GM13977 (cell line): ENCODE measurements at regions not wholly inside any gene's neighbourhood (a gene's known extent, or its start where the extent isn't known, plus 50 kb on each side); places are given as distances from the start of the nearest gene placed in this dataset.

ENCODE experiments used
- DNase-seq: peaks from one replicate; pipeline ENCODE4 v3.0.0; 2012; ENCODE audit warnings: low spot score
- in situ Hi-C: fragments of 300-500 bp; cut with MboI; formaldehyde crosslinking; loops from one replicate; pipeline ENCODE4 v1.12.0; 2022; ENCODE audit warnings: low sequenced_read_pairs, low pct_unique_long_range_greater_than_20kb, mixed read lengths, inconsistent platforms; ENCODE audit not compliant: unreplicated experiment
- TF ChIP-seq, protein P1 (sequence below): IDR thresholded peaks from 2 replicates; pipeline ENCODE4 v1.5.1; 2012; ENCODE audit warnings: mild to moderate bottlenecking, control low read depth; ENCODE audit not compliant: insufficient read depth; ENCODE audit errors: extremely low read depth, missing control alignments

DNA sequence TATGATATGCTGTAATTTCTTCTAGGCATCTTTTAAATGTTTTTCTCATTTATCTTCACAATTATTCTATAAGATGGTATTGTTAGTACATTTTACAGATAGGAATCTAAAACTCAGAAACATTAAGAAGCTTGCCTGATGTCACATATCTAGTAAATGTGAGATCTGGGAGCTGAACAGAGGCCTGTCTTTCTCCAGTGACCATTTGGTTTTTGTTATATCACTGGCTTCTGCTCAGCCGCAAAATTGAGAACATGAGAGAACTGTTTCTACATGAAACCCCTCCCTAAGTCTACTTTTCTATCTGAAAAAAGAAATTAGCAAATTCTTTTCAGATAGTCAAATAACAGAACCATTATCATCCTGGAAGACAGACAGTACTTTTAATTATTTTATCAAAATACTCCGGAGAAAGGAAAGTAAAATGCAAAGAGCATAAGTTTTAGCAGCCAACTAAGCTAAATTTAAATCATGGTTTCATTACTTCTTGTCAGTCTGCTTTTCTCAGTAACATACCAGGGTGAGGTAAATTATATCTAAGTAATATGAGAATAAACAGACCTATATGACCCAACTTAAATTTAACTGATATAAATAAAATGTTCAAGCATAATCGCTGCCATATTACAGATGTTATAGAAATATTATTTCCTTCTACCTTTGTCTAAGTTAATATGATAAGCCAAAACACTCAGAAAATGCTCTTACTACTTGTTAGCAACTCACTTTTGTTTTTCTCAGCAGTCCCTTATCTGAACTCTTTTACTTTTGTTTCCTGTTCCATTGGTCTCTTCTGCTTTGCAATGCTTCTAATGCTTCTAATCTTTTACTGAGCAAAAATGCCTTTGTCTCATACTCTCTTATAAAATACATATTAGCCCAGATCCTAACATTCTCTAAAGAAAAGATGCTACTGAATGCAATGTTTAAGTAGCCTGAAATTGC lies 68.0 kb upstream of the MBNL1 start:
- TF ChIP-seq, protein P1, sequence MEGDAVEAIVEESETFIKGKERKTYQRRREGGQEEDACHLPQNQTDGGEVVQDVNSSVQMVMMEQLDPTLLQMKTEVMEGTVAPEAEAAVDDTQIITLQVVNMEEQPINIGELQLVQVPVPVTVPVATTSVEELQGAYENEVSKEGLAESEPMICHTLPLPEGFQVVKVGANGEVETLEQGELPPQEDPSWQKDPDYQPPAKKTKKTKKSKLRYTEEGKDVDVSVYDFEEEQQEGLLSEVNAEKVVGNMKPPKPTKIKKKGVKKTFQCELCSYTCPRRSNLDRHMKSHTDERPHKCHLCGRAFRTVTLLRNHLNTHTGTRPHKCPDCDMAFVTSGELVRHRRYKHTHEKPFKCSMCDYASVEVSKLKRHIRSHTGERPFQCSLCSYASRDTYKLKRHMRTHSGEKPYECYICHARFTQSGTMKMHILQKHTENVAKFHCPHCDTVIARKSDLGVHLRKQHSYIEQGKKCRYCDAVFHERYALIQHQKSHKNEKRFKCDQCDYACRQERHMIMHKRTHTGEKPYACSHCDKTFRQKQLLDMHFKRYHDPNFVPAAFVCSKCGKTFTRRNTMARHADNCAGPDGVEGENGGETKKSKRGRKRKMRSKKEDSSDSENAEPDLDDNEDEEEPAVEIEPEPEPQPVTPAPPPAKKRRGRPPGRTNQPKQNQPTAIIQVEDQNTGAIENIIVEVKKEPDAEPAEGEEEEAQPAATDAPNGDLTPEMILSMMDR, result no peak
- DNase-seq, result no peak
- in situ Hi-C loops, result no loop called here

DNA sequence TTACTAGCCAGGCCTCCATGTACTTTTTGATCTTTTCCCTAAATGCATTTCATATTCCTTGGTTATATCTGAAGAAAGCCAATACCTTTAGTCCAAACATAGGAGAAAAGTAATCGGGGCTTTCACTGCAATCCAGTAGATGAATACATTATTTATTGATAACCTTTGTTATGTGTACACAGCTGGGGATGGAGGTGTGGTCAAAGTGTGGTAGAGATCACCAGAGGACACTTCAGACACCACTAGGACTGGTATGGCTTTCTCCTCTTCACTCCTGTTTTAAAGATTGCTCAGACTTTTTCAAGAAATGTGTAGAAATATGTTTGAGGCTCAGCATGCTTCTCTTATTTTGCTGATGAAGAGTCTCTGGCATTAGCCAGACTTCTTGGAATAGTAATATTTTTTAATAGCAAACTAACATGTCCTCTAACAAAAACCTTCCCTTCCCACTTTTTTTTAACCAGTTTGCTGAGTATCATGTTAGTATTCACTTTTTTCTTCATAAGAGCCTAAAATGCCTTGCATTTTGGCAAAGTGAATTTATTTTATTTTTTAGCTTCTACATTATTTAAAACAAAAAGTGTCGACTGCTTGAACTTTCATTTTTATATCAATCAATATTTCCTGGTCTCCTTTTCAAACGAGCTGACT lies 65.6 kb upstream of the MBNL1 start:
- no peak for DNase-seq
- TF ChIP-seq, protein P1, result no peak
- in situ Hi-C loops, result no loop called here

DNA sequence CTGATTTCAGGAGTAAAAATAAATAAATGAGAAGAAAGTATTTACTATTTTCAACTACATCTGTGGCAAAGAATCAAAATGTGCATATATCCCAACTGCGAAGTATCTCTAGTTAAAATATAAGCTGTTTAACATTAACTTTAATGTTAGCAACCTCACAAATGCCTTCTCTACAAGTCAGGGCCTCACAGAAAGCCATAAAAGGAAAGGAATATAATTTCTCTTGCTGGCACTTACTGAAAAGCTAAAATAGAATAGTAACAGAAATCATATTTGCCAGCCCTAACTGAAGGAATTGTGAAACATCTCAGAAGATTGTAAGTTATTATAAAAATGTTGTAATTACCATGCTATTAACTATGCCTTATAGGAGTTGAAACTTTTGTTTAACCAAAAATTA lies 65.1 kb upstream of the MBNL1 start:
- TF ChIP-seq, protein P1, result no peak
- in situ Hi-C loops, result no loop called here

DNA sequence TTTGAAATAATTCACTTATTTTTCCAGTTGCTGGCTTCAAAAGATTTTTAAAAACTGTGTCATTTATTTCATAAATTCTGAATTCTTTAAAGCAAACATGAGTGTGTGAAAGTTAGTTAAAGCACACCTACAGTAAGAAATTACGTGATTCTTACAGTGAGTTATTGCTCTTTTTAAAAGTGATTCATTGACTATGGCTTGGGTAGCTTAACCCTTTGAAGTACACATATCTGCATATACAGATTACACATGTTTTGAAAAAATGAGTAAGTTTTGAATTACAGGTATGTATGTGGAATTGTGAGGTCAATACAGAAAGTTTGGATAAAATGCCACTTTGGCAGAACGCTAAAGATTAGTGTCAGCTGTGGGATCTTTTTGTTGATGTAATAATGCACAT lies 64.5 kb upstream of the MBNL1 start:
- in situ Hi-C loops, result no loop called here
- DNase-seq, result no peak

More for the DNA sequence above, 65.1 kb upstream of the MBNL1 start:
- DNase-seq, result no peak

DNA sequence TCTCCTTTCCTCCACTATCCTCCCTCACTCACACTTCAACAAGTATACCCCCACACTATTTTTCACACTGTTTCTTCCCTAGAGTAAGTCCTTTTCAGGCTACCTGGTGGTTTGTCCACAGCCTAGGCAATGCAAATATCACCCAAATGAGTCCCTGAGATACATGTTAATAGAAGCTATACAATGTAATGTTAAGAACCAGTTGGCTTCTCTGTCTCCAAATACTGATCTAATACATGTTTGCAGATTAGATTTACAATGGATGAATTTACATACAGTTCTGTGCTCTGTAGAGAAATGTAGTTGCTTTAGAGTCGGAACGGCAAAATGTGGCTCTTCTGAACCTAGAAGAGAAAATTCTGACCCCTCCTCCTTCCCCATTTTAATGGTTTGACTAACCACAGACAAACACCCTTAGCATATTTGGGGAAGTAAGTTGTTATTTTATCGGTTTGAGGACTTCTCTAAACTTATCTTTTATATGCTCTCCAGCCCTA lies 63.6 kb upstream of the MBNL1 start:
- DNase-seq, result no peak
- in situ Hi-C loops, result no loop called here
- TF ChIP-seq, protein P1, result no peak

More for the DNA sequence above, 64.5 kb upstream of the MBNL1 start:
- TF ChIP-seq, protein P1, result no peak

DNA sequence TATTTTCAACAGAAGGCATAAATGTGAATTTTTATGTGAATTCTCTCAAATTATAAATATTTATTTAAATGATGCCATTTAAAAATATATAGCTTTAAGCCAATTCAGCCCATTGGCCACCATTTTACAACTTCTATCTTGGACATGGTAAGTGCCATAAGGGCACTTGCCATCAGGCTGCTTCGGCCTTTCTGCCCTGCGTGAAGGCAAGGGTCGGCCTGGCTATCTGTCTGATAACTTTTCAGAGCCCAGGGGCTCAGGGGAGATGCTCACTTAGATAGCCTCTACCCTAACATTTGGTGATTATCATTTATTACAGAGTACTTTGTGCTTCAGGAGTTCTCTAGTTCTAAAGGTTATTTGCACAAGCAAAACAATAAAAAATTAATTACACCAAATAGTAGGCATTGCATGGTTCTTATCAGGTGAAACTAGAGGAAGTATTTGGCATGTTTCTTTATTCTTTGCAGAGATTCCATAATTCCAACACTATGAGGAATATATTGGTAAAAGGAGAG lies 62.4 kb upstream of the MBNL1 start:
- TF ChIP-seq, protein P1, result no peak
- DNase-seq, result no peak

More for the DNA sequence above, 62.4 kb upstream of the MBNL1 start:
- in situ Hi-C loops, result no loop called here
